ENCODE measurements at regions not wholly inside any gene's neighbourhood (a gene's known extent, or its start where the extent isn't known, plus 50 kb on each side); places are given as distances from the start of the nearest gene placed in this dataset.

DNA sequence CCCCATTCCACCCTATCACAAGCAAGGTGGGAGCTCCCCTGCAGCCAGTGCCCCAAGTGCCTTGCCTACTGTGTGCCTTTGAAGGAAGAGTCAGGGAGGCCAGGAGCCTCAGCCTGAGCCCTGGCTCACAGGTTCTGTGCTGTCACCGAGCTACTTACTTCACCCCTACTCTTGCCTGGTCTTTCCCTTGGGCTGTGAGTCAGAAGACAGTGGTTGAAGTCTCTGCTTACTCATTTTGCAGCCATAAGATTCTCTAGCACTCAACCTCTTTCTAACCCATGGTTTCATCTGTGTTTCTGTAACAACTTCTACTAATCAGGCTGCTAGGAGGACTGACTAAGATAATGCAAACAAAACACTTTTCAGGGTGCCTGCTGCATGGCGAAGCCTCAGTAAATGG, 114.5 kb downstream of the PLCE1 start:
- TF ChIP-seq CTCF (IDR thresholded peaks at IDR 0.05) (no peak), POLR2AphosphoS5 (IDR thresholded peaks at IDR 0.05; ENCODE audit: low read depth, low read length) (no peak), SIN3A (IDR thresholded peaks at IDR 0.05; ENCODE audit: borderline replicate concordance, insufficient read depth, low read depth, low read length) (no peak), REST (IDR thresholded peaks at IDR 0.05; ENCODE audit: insufficient read depth in 1 of 2, low read depth in 2 of 2, low read length in 1 of 2) (no peak)
